ENCODE measurements at regions not wholly inside any gene's neighbourhood (a gene's known extent, or its start where the extent isn't known, plus 50 kb on each side); places are given as distances from the start of the nearest gene placed in this dataset.

- TF ChIP-seq CTCF (IDR thresholded peaks at IDR 0.05; ENCODE audit: low read length, missing control alignments) = no peak
- H3K4me3 ChIP-seq (replicated peaks; ENCODE audit: low read depth, low read length) = no peak overlapping the region
- no peak for DNase-seq (ENCODE audit: low read depth)
Measured at GRCh38 chr4:123200051-123200940, 196.3 kb upstream of the SPRY1 start.

- no peak for DNase-seq (ENCODE audit: low read depth)
- no peak for TF ChIP-seq CTCF (IDR thresholded peaks at IDR 0.05; ENCODE audit: low read length, missing control alignments)
- no peak overlapping the region for H3K4me3 ChIP-seq (replicated peaks; ENCODE audit: low read depth, low read length)
Measured at GRCh38 chr4:123204737-123205136, 191.9 kb upstream of the SPRY1 start.

- no peak overlapping the region for H3K4me3 ChIP-seq (replicated peaks; ENCODE audit: low read depth, low read length)
- no peak for DNase-seq (ENCODE audit: low read depth)
- TF ChIP-seq CTCF (IDR thresholded peaks at IDR 0.05; ENCODE audit: low read length, missing control alignments) = no peak
Measured at GRCh38 chr4:123206016-123206415, 190.6 kb upstream of the SPRY1 start.

DNA sequence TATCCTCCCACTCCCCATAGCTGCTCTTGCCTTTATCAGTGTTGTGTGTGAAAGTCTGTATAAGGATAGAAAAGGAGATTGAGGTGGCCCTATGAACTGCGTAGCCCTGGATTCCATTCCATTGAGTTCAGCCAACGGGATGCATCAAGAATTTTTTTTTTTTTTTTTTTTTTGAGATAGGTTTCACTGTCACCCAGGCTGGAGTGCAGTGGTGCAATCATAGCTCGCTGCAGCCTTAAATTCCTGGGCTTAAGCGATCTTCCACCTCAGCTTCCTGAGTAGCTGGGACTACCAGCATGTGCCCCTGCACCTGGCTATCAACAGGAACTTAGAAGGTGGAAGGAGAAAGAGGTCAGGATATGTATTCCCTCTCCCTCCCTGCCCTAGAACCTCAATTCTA lies 187.2 kb upstream of the SPRY1 start:
- peak; percentile 22 for DNase-seq (ENCODE audit: low read depth)
- no peak for TF ChIP-seq CTCF (IDR thresholded peaks at IDR 0.05; ENCODE audit: low read length, missing control alignments)
- H3K4me3 ChIP-seq (replicated peaks; ENCODE audit: low read depth, low read length) = no peak overlapping the region

- no peak overlapping the region for H3K4me3 ChIP-seq (replicated peaks; ENCODE audit: low read depth, low read length)
- DNase-seq (ENCODE audit: low read depth) = no peak
- no peak for TF ChIP-seq CTCF (IDR thresholded peaks at IDR 0.05; ENCODE audit: low read length, missing control alignments)
Measured at GRCh38 chr4:123215536-123215935, 181.1 kb upstream of the SPRY1 start.

GRCh38 chr4:123216543-123216942 lies 180.1 kb upstream of the SPRY1 start:
- no peak for TF ChIP-seq CTCF (IDR thresholded peaks at IDR 0.05; ENCODE audit: low read length, missing control alignments)
- H3K4me3 ChIP-seq (replicated peaks; ENCODE audit: low read depth, low read length) = no peak overlapping the region
- no peak for DNase-seq (ENCODE audit: low read depth)

DNA sequence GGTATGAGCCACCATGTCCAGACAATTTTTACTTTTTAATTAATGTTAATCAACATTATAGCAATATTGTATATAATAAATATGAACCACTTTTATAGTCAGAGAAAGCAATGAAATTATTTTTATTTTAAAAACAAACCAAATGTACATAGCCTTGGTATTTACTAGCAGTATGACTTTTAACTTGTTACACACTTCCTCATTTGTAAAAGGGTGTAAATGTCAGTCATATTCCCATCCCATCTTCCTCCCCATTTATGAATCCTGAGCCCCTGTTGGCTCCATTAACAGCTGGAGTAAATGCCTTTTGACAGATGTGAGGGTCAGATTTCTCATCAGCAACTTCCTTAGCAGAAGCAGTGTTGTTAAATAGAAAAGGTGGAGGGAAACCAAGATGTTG lies 179.6 kb upstream of the SPRY1 start:
- no peak overlapping the region for H3K4me3 ChIP-seq (replicated peaks; ENCODE audit: low read depth, low read length)

More for the DNA sequence above, 179.6 kb upstream of the SPRY1 start:
- no peak for TF ChIP-seq CTCF (IDR thresholded peaks at IDR 0.05; ENCODE audit: low read length, missing control alignments)
- no peak for DNase-seq (ENCODE audit: low read depth)
